ENCODE measurements at regions not wholly inside any gene's neighbourhood (a gene's known extent, or its start where the extent isn't known, plus 50 kb on each side); places are given as distances from the start of the nearest gene placed in this dataset.
"Not testable (repeated sequence)": the region's sequence is repeated elsewhere in the genome, so short reads cannot be mapped to it uniquely, and the experiment has no call there.

DNA sequence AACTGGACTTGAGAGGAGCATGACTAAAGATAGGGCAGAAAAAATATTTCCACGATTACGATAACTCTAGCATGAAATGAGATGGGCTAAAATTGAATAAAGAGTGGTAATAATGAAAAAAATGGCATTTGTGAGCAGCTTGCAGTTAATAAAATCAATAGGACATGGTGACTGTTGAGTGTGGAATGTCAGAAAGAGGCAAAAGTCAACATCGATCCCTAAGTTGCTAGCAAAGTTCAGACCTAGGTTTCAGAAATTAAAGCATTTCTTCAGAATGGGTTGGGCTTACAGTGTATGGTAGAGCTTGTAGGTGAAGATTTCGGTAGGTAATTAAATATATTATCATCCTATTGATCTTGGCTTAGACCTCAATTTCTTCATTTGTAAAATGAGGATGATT lies 656.7 kb upstream of the NRG3 start (continued):
- no peak for TF ChIP-seq ZFP30 (CRISPR knock-in tag; IDR thresholded peaks at IDR 0.05)
- TF ChIP-seq ESRRG (CRISPR knock-in tag; IDR thresholded peaks at IDR 0.05) = no peak
- no peak for TF ChIP-seq ZNF565 (CRISPR knock-in tag; conservative IDR thresholded peaks at IDR 0.05; ENCODE audit: low read depth)
- no peak for TF ChIP-seq TCF4 (CRISPR knock-in tag; IDR thresholded peaks at IDR 0.05; ENCODE audit: borderline replicate concordance)

DNA sequence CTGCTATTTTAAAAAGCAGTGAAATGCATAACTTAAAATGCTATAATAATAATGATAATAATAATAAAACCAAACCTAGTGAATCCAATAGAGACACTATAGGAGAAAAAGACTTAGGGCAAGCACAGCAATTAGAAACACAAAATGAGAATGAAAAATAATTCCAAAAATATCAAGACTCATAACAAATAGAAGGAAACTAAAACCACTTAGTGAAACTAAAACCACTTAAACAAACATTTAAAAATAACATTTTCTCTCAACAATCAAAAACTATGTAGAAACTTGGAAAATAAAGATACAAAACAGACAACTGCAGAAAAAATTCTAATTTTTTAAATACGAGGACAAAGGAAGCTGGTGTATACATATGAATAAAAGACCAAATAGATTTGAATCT lies 655.2 kb upstream of the NRG3 start:
- ATAC-seq = no peak
- TF ChIP-seq, protein P1, sequence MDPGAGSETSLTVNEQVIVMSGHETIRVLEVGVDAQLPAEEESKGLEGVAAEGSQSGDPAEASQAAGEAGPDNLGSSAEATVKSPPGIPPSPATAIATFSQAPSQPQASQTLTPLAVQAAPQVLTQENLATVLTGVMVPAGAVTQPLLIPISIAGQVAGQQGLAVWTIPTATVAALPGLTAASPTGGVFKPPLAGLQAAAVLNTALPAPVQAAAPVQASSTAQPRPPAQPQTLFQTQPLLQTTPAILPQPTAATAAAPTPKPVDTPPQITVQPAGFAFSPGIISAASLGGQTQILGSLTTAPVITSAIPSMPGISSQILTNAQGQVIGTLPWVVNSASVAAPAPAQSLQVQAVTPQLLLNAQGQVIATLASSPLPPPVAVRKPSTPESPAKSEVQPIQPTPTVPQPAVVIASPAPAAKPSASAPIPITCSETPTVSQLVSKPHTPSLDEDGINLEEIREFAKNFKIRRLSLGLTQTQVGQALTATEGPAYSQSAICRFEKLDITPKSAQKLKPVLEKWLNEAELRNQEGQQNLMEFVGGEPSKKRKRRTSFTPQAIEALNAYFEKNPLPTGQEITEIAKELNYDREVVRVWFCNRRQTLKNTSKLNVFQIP (CRISPR knock-in tag; IDR thresholded peaks at IDR 0.05; ENCODE audit: borderline replicate concordance, low read depth) = no peak
- TF ChIP-seq BACH2 (CRISPR knock-in tag; IDR thresholded peaks at IDR 0.05; ENCODE audit: borderline replicate concordance) (no peak), ZNF70 (CRISPR knock-in tag; IDR thresholded peaks at IDR 0.05) (no peak), RARB (CRISPR knock-in tag; IDR thresholded peaks at IDR 0.05) (no peak), ZFP30 (CRISPR knock-in tag; IDR thresholded peaks at IDR 0.05) (no peak), ZNF8 (CRISPR knock-in tag; IDR thresholded peaks at IDR 0.05) (no peak), ISL1 (CRISPR knock-in tag; IDR thresholded peaks at IDR 0.05) (no peak), TOX (CRISPR knock-in tag; IDR thresholded peaks at IDR 0.05; ENCODE audit: borderline replicate concordance) (no peak)
- TF ChIP-seq, protein P2, sequence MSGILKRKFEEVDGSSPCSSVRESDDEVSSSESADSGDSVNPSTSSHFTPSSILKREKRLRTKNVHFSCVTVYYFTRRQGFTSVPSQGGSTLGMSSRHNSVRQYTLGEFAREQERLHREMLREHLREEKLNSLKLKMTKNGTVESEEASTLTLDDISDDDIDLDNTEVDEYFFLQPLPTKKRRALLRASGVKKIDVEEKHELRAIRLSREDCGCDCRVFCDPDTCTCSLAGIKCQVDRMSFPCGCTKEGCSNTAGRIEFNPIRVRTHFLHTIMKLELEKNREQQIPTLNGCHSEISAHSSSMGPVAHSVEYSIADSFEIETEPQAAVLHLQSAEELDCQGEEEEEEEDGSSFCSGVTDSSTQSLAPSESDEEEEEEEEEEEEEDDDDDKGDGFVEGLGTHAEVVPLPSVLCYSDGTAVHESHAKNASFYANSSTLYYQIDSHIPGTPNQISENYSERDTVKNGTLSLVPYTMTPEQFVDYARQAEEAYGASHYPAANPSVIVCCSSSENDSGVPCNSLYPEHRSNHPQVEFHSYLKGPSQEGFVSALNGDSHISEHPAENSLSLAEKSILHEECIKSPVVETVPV (CRISPR knock-in tag; IDR thresholded peaks at IDR 0.05) = no peak
- TF ChIP-seq, protein P3, sequence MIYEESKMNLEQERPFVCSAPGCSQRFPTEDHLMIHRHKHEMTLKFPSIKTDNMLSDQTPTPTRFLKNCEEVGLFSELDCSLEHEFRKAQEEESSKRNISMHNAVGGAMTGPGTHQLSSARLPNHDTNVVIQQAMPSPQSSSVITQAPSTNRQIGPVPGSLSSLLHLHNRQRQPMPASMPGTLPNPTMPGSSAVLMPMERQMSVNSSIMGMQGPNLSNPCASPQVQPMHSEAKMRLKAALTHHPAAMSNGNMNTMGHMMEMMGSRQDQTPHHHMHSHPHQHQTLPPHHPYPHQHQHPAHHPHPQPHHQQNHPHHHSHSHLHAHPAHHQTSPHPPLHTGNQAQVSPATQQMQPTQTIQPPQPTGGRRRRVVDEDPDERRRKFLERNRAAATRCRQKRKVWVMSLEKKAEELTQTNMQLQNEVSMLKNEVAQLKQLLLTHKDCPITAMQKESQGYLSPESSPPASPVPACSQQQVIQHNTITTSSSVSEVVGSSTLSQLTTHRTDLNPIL (CRISPR knock-in tag; IDR thresholded peaks at IDR 0.05; ENCODE audit: low read depth) = no peak

DNA sequence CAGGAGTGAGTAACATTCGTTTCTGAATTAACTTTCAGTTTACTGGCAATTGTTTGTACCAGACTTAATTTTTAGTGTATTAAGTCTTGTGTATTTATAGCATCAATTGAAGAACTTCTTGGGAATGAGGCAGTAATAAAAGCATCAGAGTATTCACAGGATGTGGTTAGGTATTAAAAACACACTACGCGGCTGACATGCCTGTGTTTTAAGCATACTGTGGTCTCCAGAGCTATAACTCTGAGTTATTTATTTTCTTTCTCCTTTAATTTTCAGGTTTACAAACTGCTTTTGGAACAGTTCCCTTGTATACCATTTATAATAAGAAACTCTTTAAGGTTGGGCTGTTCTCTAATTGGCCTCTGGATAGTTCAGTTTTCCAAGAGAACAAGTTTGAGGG lies 626.1 kb upstream of the NRG3 start:
- no peak for TF ChIP-seq SNAI2 (CRISPR knock-in tag; IDR thresholded peaks at IDR 0.05)
- TF ChIP-seq ZC3H10 (CRISPR knock-in tag; IDR thresholded peaks at IDR 0.05) = no peak
- TF ChIP-seq OSR1 (CRISPR knock-in tag; IDR thresholded peaks at IDR 0.05) = no peak
- no peak for TF ChIP-seq CSDC2 (CRISPR knock-in tag; IDR thresholded peaks at IDR 0.05)
- TF ChIP-seq RARB (CRISPR knock-in tag; IDR thresholded peaks at IDR 0.05) = no peak
- no peak for TF ChIP-seq TOX (CRISPR knock-in tag; IDR thresholded peaks at IDR 0.05; ENCODE audit: borderline replicate concordance)
- TF ChIP-seq, protein P1 (CRISPR knock-in tag; IDR thresholded peaks at IDR 0.05; ENCODE audit: borderline replicate concordance, low read depth) = no peak
- no peak for TF ChIP-seq ESRRG (CRISPR knock-in tag; IDR thresholded peaks at IDR 0.05)
- no peak for TF ChIP-seq ZNF8 (CRISPR knock-in tag; IDR thresholded peaks at IDR 0.05)
- TF ChIP-seq ZFP3 (CRISPR knock-in tag; IDR thresholded peaks at IDR 0.05) = no peak
- TF ChIP-seq ZNF565 (CRISPR knock-in tag; conservative IDR thresholded peaks at IDR 0.05; ENCODE audit: low read depth) = no peak
- no peak for TF ChIP-seq ZFP30 (CRISPR knock-in tag; IDR thresholded peaks at IDR 0.05)
- no peak for TF ChIP-seq BACH2 (CRISPR knock-in tag; IDR thresholded peaks at IDR 0.05; ENCODE audit: borderline replicate concordance)
- no peak for ATAC-seq

DNA sequence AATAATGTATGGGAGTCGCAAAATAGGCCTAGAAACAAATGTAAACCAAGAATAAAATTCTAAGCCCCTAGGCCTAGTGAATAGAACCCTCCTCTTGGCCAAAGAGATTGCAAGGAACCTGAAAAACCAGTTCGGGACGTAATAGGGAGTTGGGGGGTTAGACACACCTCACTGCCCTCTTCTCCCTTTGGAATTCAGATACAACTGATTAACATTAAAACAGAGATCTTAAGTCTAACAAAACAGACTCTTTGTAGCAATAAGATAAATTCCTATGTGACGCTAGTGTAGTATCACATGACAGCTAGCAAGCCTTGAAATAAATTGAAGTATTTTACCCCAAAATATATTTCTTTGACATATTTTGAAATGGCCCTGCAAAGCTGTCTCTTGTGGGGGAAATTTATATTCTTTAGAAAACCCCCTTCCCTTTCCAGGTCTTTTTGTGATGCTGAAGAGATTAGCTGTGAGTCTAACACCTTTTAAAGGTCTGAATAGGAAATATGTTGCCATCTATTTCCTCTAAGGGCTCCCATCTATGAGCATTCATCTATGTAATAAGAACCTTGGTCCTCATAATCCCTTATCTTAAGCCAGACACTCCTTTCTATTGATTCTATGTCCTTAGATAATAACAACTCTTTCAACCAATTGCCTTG lies 623.4 kb upstream of the NRG3 start:
- TF ChIP-seq OSR1 (CRISPR knock-in tag; IDR thresholded peaks at IDR 0.05) (no peak), GLIS3 (CRISPR knock-in tag; IDR thresholded peaks at IDR 0.05) (no peak), ZNF70 (CRISPR knock-in tag; IDR thresholded peaks at IDR 0.05) (no peak), ZC3H10 (CRISPR knock-in tag; IDR thresholded peaks at IDR 0.05) (no peak), TCF4 (CRISPR knock-in tag; IDR thresholded peaks at IDR 0.05; ENCODE audit: borderline replicate concordance) (no peak), BACH2 (CRISPR knock-in tag; IDR thresholded peaks at IDR 0.05; ENCODE audit: borderline replicate concordance) (no peak), TOX (CRISPR knock-in tag; IDR thresholded peaks at IDR 0.05; ENCODE audit: borderline replicate concordance) (no peak), ARNTL (CRISPR knock-in tag; IDR thresholded peaks at IDR 0.05; ENCODE audit: borderline replicate concordance, low read depth) (no peak), RARB (CRISPR knock-in tag; IDR thresholded peaks at IDR 0.05) (no peak)
- TF ChIP-seq, protein P4, sequence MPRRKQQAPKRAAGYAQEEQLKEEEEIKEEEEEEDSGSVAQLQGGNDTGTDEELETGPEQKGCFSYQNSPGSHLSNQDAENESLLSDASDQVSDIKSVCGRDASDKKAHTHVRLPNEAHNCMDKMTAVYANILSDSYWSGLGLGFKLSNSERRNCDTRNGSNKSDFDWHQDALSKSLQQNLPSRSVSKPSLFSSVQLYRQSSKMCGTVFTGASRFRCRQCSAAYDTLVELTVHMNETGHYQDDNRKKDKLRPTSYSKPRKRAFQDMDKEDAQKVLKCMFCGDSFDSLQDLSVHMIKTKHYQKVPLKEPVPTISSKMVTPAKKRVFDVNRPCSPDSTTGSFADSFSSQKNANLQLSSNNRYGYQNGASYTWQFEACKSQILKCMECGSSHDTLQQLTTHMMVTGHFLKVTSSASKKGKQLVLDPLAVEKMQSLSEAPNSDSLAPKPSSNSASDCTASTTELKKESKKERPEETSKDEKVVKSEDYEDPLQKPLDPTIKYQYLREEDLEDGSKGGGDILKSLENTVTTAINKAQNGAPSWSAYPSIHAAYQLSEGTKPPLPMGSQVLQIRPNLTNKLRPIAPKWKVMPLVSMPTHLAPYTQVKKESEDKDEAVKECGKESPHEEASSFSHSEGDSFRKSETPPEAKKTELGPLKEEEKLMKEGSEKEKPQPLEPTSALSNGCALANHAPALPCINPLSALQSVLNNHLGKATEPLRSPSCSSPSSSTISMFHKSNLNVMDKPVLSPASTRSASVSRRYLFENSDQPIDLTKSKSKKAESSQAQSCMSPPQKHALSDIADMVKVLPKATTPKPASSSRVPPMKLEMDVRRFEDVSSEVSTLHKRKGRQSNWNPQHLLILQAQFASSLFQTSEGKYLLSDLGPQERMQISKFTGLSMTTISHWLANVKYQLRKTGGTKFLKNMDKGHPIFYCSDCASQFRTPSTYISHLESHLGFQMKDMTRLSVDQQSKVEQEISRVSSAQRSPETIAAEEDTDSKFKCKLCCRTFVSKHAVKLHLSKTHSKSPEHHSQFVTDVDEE (CRISPR knock-in tag; IDR thresholded peaks at IDR 0.05) = no peak
- TF ChIP-seq, protein P2 (CRISPR knock-in tag; IDR thresholded peaks at IDR 0.05) = no peak
- ATAC-seq = no peak

DNA sequence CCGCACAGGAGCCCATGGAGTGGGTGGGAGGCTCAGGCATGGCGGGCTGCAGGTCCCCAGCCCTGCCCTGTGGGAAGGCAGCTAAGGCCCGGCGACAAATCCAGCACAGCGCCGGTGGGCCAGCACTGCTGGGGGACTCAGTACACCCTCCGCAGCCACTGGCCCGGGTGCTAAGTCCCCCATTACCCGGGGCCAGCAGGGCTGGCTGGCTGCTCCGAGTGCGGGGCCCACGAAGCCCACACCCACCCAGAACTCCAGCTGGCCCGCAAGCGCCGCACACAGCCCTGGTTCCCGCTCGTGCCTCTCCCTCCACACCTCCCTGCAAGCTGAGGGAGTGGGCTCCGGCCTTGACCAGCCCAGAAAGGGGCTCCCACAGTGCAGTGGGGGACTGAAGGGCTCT lies 610.0 kb upstream of the NRG3 start:
- not testable (repeated sequence) for ATAC-seq
